Caco-2 (cell line): ENCODE measurements at regions not wholly inside any gene's neighbourhood (a gene's known extent, or its start where the extent isn't known, plus 50 kb on each side); places are given as distances from the start of the nearest gene placed in this dataset.

Source experiments
- BruUV-seq: library from RNA; stranded (reverse); fragments of 400-500 nt; replicated peaks from 2 replicates; lab custom pipeline; 2021; lab: Mats Ljungman, UMichigan
- CTCF ChIA-PET: fragments of 300-600 bp; sonication (Branson Sonifier 250); formaldehyde crosslinking; loops from one replicate; lab custom pipeline; 2022; ENCODE audit warnings: antibody characterized with exemption; lab: Charles Lee
- POLR2A ChIA-PET: fragments of 300-600 bp; sonication (Branson Sonifier 250); formaldehyde crosslinking; loops from one replicate; lab custom pipeline; 2022; ENCODE audit warnings: antibody characterized with exemption; lab: Charles Lee
- DNase-seq, 2 experiments: peaks; one replicate each; pipeline versions ENCODE4 v3.0.0 to v3.0.0-alpha.2; 2020 to 2022
- H3K27me3 ChIP-seq: replicated peaks from 2 replicates; pipeline ENCODE4 v1.6.0; 2011; ENCODE audit warnings: low read length; ENCODE audit not compliant: control insufficient read depth, insufficient read depth
- H3K36me3 ChIP-seq: 2 replicates; pipeline ENCODE4 v1.5.1; 2011; ENCODE audit warnings: low read length; ENCODE audit not compliant: control insufficient read depth, insufficient read depth
- H3K4me1 ChIP-seq: fragments of 250-450 bp; sonication (Bioruptor Pico); 2 replicates; pipeline ENCODE4 v1.5.1; 2020; ENCODE audit warnings: mild to moderate bottlenecking
- H3K4me3 ChIP-seq: 2 replicates; pipeline ENCODE4 v1.5.1; 2011; ENCODE audit warnings: low read depth, mild to moderate bottlenecking, control low read depth, low read length
- H3K9me3 ChIP-seq: fragments of 250-450 bp; sonication (Bioruptor Pico); 2 replicates; pipeline ENCODE4 v1.5.1; 2020; ENCODE audit warnings: mild to moderate bottlenecking, moderate library complexity
- H3K27ac Mint-ChIP-seq: one replicate; pipeline ENCODE4 v1.8.0; 2022; ENCODE audit warnings: mixed read lengths; ENCODE audit not compliant: unreplicated experiment
- H3K27me3 Mint-ChIP-seq: one replicate; pipeline ENCODE4 v1.8.0; 2022; ENCODE audit warnings: mixed read lengths; ENCODE audit not compliant: insufficient read depth, unreplicated experiment
- H3K36me3 Mint-ChIP-seq: one replicate; pipeline ENCODE4 v1.8.0; 2022; ENCODE audit warnings: mild to moderate bottlenecking, mixed read lengths; ENCODE audit not compliant: insufficient read depth, unreplicated experiment
- H3K4me1 Mint-ChIP-seq: one replicate; pipeline ENCODE4 v1.8.0; 2022; ENCODE audit warnings: low read depth, mixed read lengths; ENCODE audit not compliant: unreplicated experiment
- H3K4me3 Mint-ChIP-seq: one replicate; pipeline ENCODE4 v1.8.0; 2022; ENCODE audit warnings: mild to moderate bottlenecking, moderate library complexity, mixed read lengths; ENCODE audit not compliant: unreplicated experiment
- H3K9me3 Mint-ChIP-seq: one replicate; pipeline ENCODE4 v1.8.0; 2022; ENCODE audit warnings: mixed read lengths; ENCODE audit not compliant: unreplicated experiment
- CTCF ChIP-seq, 2 experiments: fragments of 200-600 bp in 1 of 2; IDR thresholded peaks; 1 replicate in 1 of 2; 2 replicates in 1 of 2; pipeline versions ENCODE4 v1.5.1 to v1.8.0; 2011 to 2022; ENCODE audit warnings: antibody characterized with exemption in 1 of 2, control low read depth in 1 of 2, inconsistent platforms in 1 of 2, low read depth in 1 of 2, low read length in 1 of 2, mild to moderate bottlenecking in 1 of 2, moderate library complexity in 1 of 2; ENCODE audit not compliant: insufficient read depth in 1 of 2, severe bottlenecking in 1 of 2, unreplicated experiment in 1 of 2
- intact Hi-C: fragments of 100-400 bp; cut with micrococcal nuclease; formaldehyde crosslinking; loops from one replicate; pipeline ENCODE4 v1.10.0; 2022; ENCODE audit not compliant: unreplicated experiment

GRCh38 chr5:38187532-38187931 is 70.8 kb upstream of the EGFLAM start:
- Histone ChIP-seq H3K9me3 (no peaks in the 10 kb centered on the region), H3K4me3 (no peak overlapping the region), H3K36me3 (no peaks in the 10 kb centered on the region), H3K27me3 (no peaks in the 10 kb centered on the region), H3K4me1 (no peaks in the 10 kb centered on the region)
- Mint-ChIP-seq H3K9me3 (no peaks in the 10 kb centered on the region), H3K27me3 (peaks cover 5% of the 10 kb centered on the region), H3K4me1 (no peaks in the 10 kb centered on the region), H3K36me3 (no peaks in the 10 kb centered on the region), H3K27ac (no peak overlapping the region), H3K4me3 (no peak overlapping the region)
- intact Hi-C loops, result no loop called here
- no peak for DNase-seq
- ChIA-PET POLR2A (no interaction called here), CTCF (no interaction called here)
- no TSS peak for BruUV-seq
- TF ChIP-seq CTCF (IDR thresholded peaks at IDR 0.05; ENCODE audit: insufficient read depth in 1 of 2, low read depth in 1 of 2, low read length in 1 of 2, severe bottlenecking in 1 of 2, unreplicated experiment in 1 of 2), result no peak

- peaks cover 7% of the 10 kb centered on the region for H3K27me3 Mint-ChIP-seq
- H3K4me3 ChIP-seq, result no peak overlapping the region
- ChIA-PET CTCF (no interaction called here), POLR2A (no interaction called here)
- no peaks in the 10 kb centered on the region for H3K36me3 Mint-ChIP-seq
- no peaks in the 10 kb centered on the region for H3K9me3 ChIP-seq
- no TSS peak for BruUV-seq
- H3K36me3 ChIP-seq, result no peaks in the 10 kb centered on the region
- H3K27ac Mint-ChIP-seq, result no peak overlapping the region
- no peaks in the 10 kb centered on the region for H3K4me1 ChIP-seq
- H3K9me3 Mint-ChIP-seq, result no peaks in the 10 kb centered on the region
- intact Hi-C loops, result no loop called here
- no peak overlapping the region for H3K4me3 Mint-ChIP-seq
- DNase-seq, result no peak
- no peaks in the 10 kb centered on the region for H3K27me3 ChIP-seq
- H3K4me1 Mint-ChIP-seq, result no peaks in the 10 kb centered on the region
- TF ChIP-seq CTCF (IDR thresholded peaks at IDR 0.05; ENCODE audit: insufficient read depth in 1 of 2, low read depth in 1 of 2, low read length in 1 of 2, severe bottlenecking in 1 of 2, unreplicated experiment in 1 of 2), result no peak
These were observed 73.7 kb upstream of the EGFLAM start for GRCh38 chr5:38184627-38185026.

DNA sequence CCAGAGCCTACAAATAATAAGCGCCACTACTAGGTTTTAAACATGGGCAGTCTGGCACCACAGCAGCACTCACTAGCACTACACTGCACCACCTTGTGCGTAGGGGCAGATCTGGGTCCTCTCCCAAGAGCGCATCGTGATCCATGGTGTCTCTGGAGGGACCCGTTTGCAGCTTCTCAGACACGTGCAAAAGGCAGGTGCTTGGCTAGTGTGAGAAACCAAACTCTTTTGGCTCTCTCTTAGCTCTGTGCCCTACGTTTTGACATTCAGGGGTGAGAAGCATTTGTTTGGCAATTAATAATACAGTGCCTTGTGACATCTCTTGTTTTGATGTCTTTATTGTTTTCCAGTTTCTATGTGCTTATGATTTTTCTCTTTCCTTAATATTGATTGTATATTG is 75.4 kb upstream of the EGFLAM start:
- no peaks in the 10 kb centered on the region for H3K27me3 ChIP-seq
- no peaks in the 10 kb centered on the region for H3K9me3 ChIP-seq
- Mint-ChIP-seq H3K27me3 (peaks cover 10% of the 10 kb centered on the region), H3K4me3 (no peak overlapping the region), H3K27ac (no peak overlapping the region), H3K4me1 (no peaks in the 10 kb centered on the region), H3K9me3 (no peaks in the 10 kb centered on the region), H3K36me3 (no peaks in the 10 kb centered on the region)
- TF ChIP-seq CTCF (IDR thresholded peaks at IDR 0.05; ENCODE audit: insufficient read depth in 1 of 2, low read depth in 1 of 2, low read length in 1 of 2, severe bottlenecking in 1 of 2, unreplicated experiment in 1 of 2), result no peak
- intact Hi-C loops, result no loop called here
- H3K36me3 ChIP-seq, result no peaks in the 10 kb centered on the region
- no peaks in the 10 kb centered on the region for H3K4me1 ChIP-seq
- DNase-seq, result no peak
- no peak overlapping the region for H3K4me3 ChIP-seq
- ChIA-PET CTCF (no interaction called here), POLR2A (no interaction called here)
- no TSS peak for BruUV-seq
